ENCODE measurements at regions not wholly inside any gene's neighbourhood (a gene's known extent, or its start where the extent isn't known, plus 50 kb on each side); places are given as distances from the start of the nearest gene placed in this dataset.

GRCh38 chr20:50292079-50292590 lies 101.5 kb downstream of the CEBPB start:
- H3K36me3 Mint-ChIP-seq (ENCODE audit: low read depth): no peaks in the 10 kb centered on the region
- peaks cover 32% of the 10 kb centered on the region for H3K4me1 Mint-ChIP-seq (ENCODE audit: low read depth)
- peaks cover 2% of the 10 kb centered on the region for H3K27me3 Mint-ChIP-seq (ENCODE audit: insufficient read depth)
- H3K9me3 Mint-ChIP-seq: no peaks in the 10 kb centered on the region
- peak overlapping the region; percentile 95 for H3K27ac Mint-ChIP-seq
- no peak for DNase-seq
- TF ChIP-seq CTCF (IDR thresholded peaks at IDR 0.05): no peak
- H3K4me3 Mint-ChIP-seq: peak overlapping the region; percentile 37

GRCh38 chr20:50292591-50293283 lies 102.1 kb downstream of the CEBPB start:
- DNase-seq: peak; percentile 90
- H3K4me3 Mint-ChIP-seq: peak overlapping the region; percentile 37
- H3K27ac Mint-ChIP-seq: peak overlapping the region; percentile 95
- peaks cover 2% of the 10 kb centered on the region for H3K27me3 Mint-ChIP-seq (ENCODE audit: insufficient read depth)
- peaks cover 26% of the 10 kb centered on the region for H3K4me1 Mint-ChIP-seq (ENCODE audit: low read depth)
- no peaks in the 10 kb centered on the region for H3K36me3 Mint-ChIP-seq (ENCODE audit: low read depth)
- no peak for TF ChIP-seq CTCF (IDR thresholded peaks at IDR 0.05)
- no peaks in the 10 kb centered on the region for H3K9me3 Mint-ChIP-seq

- Mint-ChIP-seq H3K4me1 (ENCODE audit: low read depth) (peaks cover 26% of the 10 kb centered on the region), H3K36me3 (ENCODE audit: low read depth) (no peaks in the 10 kb centered on the region), H3K9me3 (no peaks in the 10 kb centered on the region), H3K27me3 (ENCODE audit: insufficient read depth) (peaks cover 2% of the 10 kb centered on the region), H3K27ac (peak overlapping the region; percentile 95), H3K4me3 (no peak overlapping the region)
- no peak for DNase-seq
- TF ChIP-seq CTCF (IDR thresholded peaks at IDR 0.05): no peak
These were observed 102.9 kb downstream of the CEBPB start for GRCh38 chr20:50293284-50294139.

GRCh38 chr20:50294164-50295088 lies 103.8 kb downstream of the CEBPB start:
- Mint-ChIP-seq H3K4me1 (ENCODE audit: low read depth) (peaks cover 21% of the 10 kb centered on the region), H3K27me3 (ENCODE audit: insufficient read depth) (peaks cover 2% of the 10 kb centered on the region), H3K36me3 (ENCODE audit: low read depth) (no peaks in the 10 kb centered on the region), H3K9me3 (no peaks in the 10 kb centered on the region), H3K4me3 (no peak overlapping the region), H3K27ac (peak overlapping the region; percentile 95)
- no peak for DNase-seq
- no peak for TF ChIP-seq CTCF (IDR thresholded peaks at IDR 0.05)

- no peak overlapping the region for H3K4me3 Mint-ChIP-seq
- peaks cover 2% of the 10 kb centered on the region for H3K27me3 Mint-ChIP-seq (ENCODE audit: insufficient read depth)
- DNase-seq: no peak
- no peaks in the 10 kb centered on the region for H3K36me3 Mint-ChIP-seq (ENCODE audit: low read depth)
- peaks cover 21% of the 10 kb centered on the region for H3K4me1 Mint-ChIP-seq (ENCODE audit: low read depth)
- H3K27ac Mint-ChIP-seq: peak overlapping the region; percentile 95; the same call in 1 of the 2 replicates
- no peak for TF ChIP-seq CTCF (IDR thresholded peaks at IDR 0.05)
- H3K9me3 Mint-ChIP-seq: no peaks in the 10 kb centered on the region
These were observed 104.7 kb downstream of the CEBPB start for GRCh38 chr20:50295345-50295744.

All from HFFc6 (cell line).